ENCODE measurements at regions not wholly inside any gene's neighbourhood (a gene's known extent, or its start where the extent isn't known, plus 50 kb on each side); places are given as distances from the start of the nearest gene placed in this dataset.

DNA sequence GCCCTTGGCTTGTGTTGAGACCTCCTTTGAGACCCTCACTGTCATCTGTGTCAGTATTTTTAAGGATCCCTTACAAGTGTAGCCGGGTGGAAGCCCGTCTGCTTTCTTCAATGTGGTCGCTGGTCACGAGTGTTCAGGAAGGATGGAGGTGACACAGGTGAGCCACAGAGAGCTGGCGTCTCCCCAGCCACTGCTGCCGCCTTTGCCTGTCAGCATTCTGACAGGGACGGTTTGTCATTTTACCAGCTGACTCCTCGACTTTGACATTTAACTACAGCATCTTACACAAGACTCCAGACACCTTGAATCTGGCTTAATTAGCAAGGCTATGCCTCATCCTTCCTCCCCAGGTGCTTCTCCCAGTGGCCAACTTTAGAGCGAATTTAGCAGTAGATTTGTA, 56.3 kb upstream of the MPHOSPH6 start:
- no peak overlapping the region for H3K27ac ChIP-seq (replicated peaks)
- H3K27me3 ChIP-seq (ENCODE audit: insufficient read depth, poor library complexity, severe bottlenecking) = peaks cover 12% of the 10 kb centered on the region
- TF ChIP-seq POLR2AphosphoS5 (IDR thresholded peaks at IDR 0.05; ENCODE audit: low read depth) = no peak
- no peak for TF ChIP-seq REST (IDR thresholded peaks at IDR 0.05; ENCODE audit: insufficient replicate concordance, low read depth)
- TF ChIP-seq CTCF (IDR thresholded peaks at IDR 0.05; ENCODE audit: insufficient read depth, low read length) = no peak
- no peak for TF ChIP-seq SPI1 (IDR thresholded peaks at IDR 0.05; ENCODE audit: borderline replicate concordance, low read depth)
- no peak for TF ChIP-seq GABPA (IDR thresholded peaks at IDR 0.05; ENCODE audit: low read depth)
- DNase-seq (ENCODE audit: low read depth in 1 of 2, low spot score in 1 of 2) = no peak
- H3K4me3 ChIP-seq (replicated peaks; ENCODE audit: insufficient read depth, low read length) = no peak overlapping the region

- DNase-seq (ENCODE audit: low read depth in 1 of 2, low spot score in 1 of 2) = no peak
- H3K27ac ChIP-seq (replicated peaks) = no peak overlapping the region
- peaks cover 12% of the 10 kb centered on the region for H3K27me3 ChIP-seq (ENCODE audit: insufficient read depth, poor library complexity, severe bottlenecking)
- TF ChIP-seq GABPA (IDR thresholded peaks at IDR 0.05; ENCODE audit: low read depth) (no peak), CTCF (IDR thresholded peaks at IDR 0.05; ENCODE audit: insufficient read depth, low read length) (no peak), REST (IDR thresholded peaks at IDR 0.05; ENCODE audit: insufficient replicate concordance, low read depth) (no peak), SPI1 (IDR thresholded peaks at IDR 0.05; ENCODE audit: borderline replicate concordance, low read depth) (no peak), POLR2AphosphoS5 (IDR thresholded peaks at IDR 0.05; ENCODE audit: low read depth) (no peak)
- H3K4me3 ChIP-seq (replicated peaks; ENCODE audit: insufficient read depth, low read length) = no peak overlapping the region
These were observed 54.8 kb upstream of the MPHOSPH6 start for GRCh38 chr16:82224821-82225220.

GRCh38 chr16:82220541-82220940, 50.5 kb upstream of the MPHOSPH6 start:
- no peak overlapping the region for H3K4me3 ChIP-seq (replicated peaks; ENCODE audit: insufficient read depth, low read length)
- no peak for TF ChIP-seq POLR2AphosphoS5 (IDR thresholded peaks at IDR 0.05; ENCODE audit: low read depth)
- no peak for TF ChIP-seq REST (IDR thresholded peaks at IDR 0.05; ENCODE audit: insufficient replicate concordance, low read depth)
- no peak for TF ChIP-seq GABPA (IDR thresholded peaks at IDR 0.05; ENCODE audit: low read depth)
- no peak for TF ChIP-seq SPI1 (IDR thresholded peaks at IDR 0.05; ENCODE audit: borderline replicate concordance, low read depth)
- no peak for TF ChIP-seq CTCF (IDR thresholded peaks at IDR 0.05; ENCODE audit: insufficient read depth, low read length)
- H3K27me3 ChIP-seq (ENCODE audit: insufficient read depth, poor library complexity, severe bottlenecking) = peaks cover 8% of the 10 kb centered on the region
- no peak overlapping the region for H3K27ac ChIP-seq (replicated peaks)
- DNase-seq (ENCODE audit: low read depth in 1 of 2, low spot score in 1 of 2) = no peak
